ENCODE measurements at regions not wholly inside any gene's neighbourhood (a gene's known extent, or its start where the extent isn't known, plus 50 kb on each side); places are given as distances from the start of the nearest gene placed in this dataset.

- no peak for TF ChIP-seq EZH2 (IDR thresholded peaks at IDR 0.05; ENCODE audit: low read depth, unreplicated experiment)
- TF ChIP-seq, protein P1, sequence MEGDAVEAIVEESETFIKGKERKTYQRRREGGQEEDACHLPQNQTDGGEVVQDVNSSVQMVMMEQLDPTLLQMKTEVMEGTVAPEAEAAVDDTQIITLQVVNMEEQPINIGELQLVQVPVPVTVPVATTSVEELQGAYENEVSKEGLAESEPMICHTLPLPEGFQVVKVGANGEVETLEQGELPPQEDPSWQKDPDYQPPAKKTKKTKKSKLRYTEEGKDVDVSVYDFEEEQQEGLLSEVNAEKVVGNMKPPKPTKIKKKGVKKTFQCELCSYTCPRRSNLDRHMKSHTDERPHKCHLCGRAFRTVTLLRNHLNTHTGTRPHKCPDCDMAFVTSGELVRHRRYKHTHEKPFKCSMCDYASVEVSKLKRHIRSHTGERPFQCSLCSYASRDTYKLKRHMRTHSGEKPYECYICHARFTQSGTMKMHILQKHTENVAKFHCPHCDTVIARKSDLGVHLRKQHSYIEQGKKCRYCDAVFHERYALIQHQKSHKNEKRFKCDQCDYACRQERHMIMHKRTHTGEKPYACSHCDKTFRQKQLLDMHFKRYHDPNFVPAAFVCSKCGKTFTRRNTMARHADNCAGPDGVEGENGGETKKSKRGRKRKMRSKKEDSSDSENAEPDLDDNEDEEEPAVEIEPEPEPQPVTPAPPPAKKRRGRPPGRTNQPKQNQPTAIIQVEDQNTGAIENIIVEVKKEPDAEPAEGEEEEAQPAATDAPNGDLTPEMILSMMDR (conservative IDR thresholded peaks at IDR 0.05; ENCODE audit: low read depth in 2 of 2): no peak
- TF ChIP-seq POLR2AphosphoS5 (IDR thresholded peaks at IDR 0.05; ENCODE audit: low read depth): no peak
- TF ChIP-seq JUNB (IDR thresholded peaks at IDR 0.05; ENCODE audit: unreplicated experiment): no peak
- no peak for TF ChIP-seq CREB1 (CRISPR knock-in tag; IDR thresholded peaks at IDR 0.05; ENCODE audit: low read depth)
- TF ChIP-seq EZH2phosphoT487 (IDR thresholded peaks at IDR 0.05; ENCODE audit: unreplicated experiment): no peak
- TF ChIP-seq NANOG (IDR thresholded peaks at IDR 0.05; ENCODE audit: borderline replicate concordance): no peak
- TF ChIP-seq REST (IDR thresholded peaks at IDR 0.05; ENCODE audit: unreplicated experiment): no peak
- TF ChIP-seq, protein P2, sequence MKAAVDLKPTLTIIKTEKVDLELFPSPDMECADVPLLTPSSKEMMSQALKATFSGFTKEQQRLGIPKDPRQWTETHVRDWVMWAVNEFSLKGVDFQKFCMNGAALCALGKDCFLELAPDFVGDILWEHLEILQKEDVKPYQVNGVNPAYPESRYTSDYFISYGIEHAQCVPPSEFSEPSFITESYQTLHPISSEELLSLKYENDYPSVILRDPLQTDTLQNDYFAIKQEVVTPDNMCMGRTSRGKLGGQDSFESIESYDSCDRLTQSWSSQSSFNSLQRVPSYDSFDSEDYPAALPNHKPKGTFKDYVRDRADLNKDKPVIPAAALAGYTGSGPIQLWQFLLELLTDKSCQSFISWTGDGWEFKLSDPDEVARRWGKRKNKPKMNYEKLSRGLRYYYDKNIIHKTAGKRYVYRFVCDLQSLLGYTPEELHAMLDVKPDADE (IDR thresholded peaks at IDR 0.05): no peak
Measured at GRCh38 chr4:175280153-175280552, 362.0 kb downstream of the ADAM29 start.

All from GM23338 (cell line).